ENCODE measurements at regions not wholly inside any gene's neighbourhood (a gene's known extent, or its start where the extent isn't known, plus 50 kb on each side); places are given as distances from the start of the nearest gene placed in this dataset.

- no peak for TF ChIP-seq CTCF (IDR thresholded peaks at IDR 0.05)
- Mint-ChIP-seq H3K27ac (ENCODE audit: unreplicated experiment) (no peak overlapping the region), H3K36me3 (ENCODE audit: low read depth) (no peaks in the 10 kb centered on the region), H3K27me3 (ENCODE audit: low read depth) (no peaks in the 10 kb centered on the region), H3K4me1 (ENCODE audit: low read depth) (peaks cover 24% of the 10 kb centered on the region), H3K9me3 (ENCODE audit: low read depth) (no peaks in the 10 kb centered on the region), H3K4me3 (ENCODE audit: unreplicated experiment) (no peak overlapping the region)
- no peak for DNase-seq (ENCODE audit: low spot score)
Measured at GRCh38 chrX:34716302-34716701, 59.2 kb upstream of the TMEM47 start.

- Mint-ChIP-seq H3K27me3 (ENCODE audit: low read depth) (peaks cover 2% of the 10 kb centered on the region), H3K4me1 (ENCODE audit: low read depth) (no peaks in the 10 kb centered on the region), H3K4me3 (ENCODE audit: unreplicated experiment) (no peak overlapping the region), H3K27ac (ENCODE audit: unreplicated experiment) (no peak overlapping the region), H3K9me3 (ENCODE audit: low read depth) (peaks cover 8% of the 10 kb centered on the region), H3K36me3 (ENCODE audit: low read depth) (no peaks in the 10 kb centered on the region)
- TF ChIP-seq CTCF (IDR thresholded peaks at IDR 0.05), result no peak
- DNase-seq (ENCODE audit: low spot score), result no peak
Measured at GRCh38 chrX:34734383-34734782, 77.3 kb upstream of the TMEM47 start.

- Mint-ChIP-seq H3K9me3 (ENCODE audit: low read depth) (no peaks in the 10 kb centered on the region), H3K36me3 (ENCODE audit: low read depth) (no peaks in the 10 kb centered on the region), H3K4me1 (ENCODE audit: low read depth) (no peaks in the 10 kb centered on the region), H3K27me3 (ENCODE audit: low read depth) (peaks cover 6% of the 10 kb centered on the region), H3K4me3 (ENCODE audit: unreplicated experiment) (no peak overlapping the region), H3K27ac (ENCODE audit: unreplicated experiment) (no peak overlapping the region)
- no peak for TF ChIP-seq CTCF (IDR thresholded peaks at IDR 0.05)
- DNase-seq (ENCODE audit: low spot score), result no peak
Measured at GRCh38 chrX:34744521-34744920, 87.4 kb upstream of the TMEM47 start.

- Mint-ChIP-seq H3K27me3 (ENCODE audit: low read depth) (peaks cover 2% of the 10 kb centered on the region), H3K9me3 (ENCODE audit: low read depth) (peaks cover 10% of the 10 kb centered on the region), H3K27ac (ENCODE audit: unreplicated experiment) (no peak overlapping the region), H3K4me1 (ENCODE audit: low read depth) (no peaks in the 10 kb centered on the region), H3K36me3 (ENCODE audit: low read depth) (no peaks in the 10 kb centered on the region), H3K4me3 (ENCODE audit: unreplicated experiment) (no peak overlapping the region)
- no peak for DNase-seq (ENCODE audit: low spot score)
- no peak for TF ChIP-seq CTCF (IDR thresholded peaks at IDR 0.05)
Measured at GRCh38 chrX:34749896-34750295, 92.8 kb upstream of the TMEM47 start.

GRCh38 chrX:34764852-34765361, 107.8 kb upstream of the TMEM47 start:
- Mint-ChIP-seq H3K27me3 (ENCODE audit: low read depth) (no peaks in the 10 kb centered on the region), H3K4me3 (ENCODE audit: unreplicated experiment) (no peak overlapping the region), H3K9me3 (ENCODE audit: low read depth) (peaks cover 6% of the 10 kb centered on the region), H3K36me3 (ENCODE audit: low read depth) (no peaks in the 10 kb centered on the region), H3K27ac (ENCODE audit: unreplicated experiment) (no peak overlapping the region), H3K4me1 (ENCODE audit: low read depth) (no peaks in the 10 kb centered on the region)
- no peak for DNase-seq (ENCODE audit: low spot score)
- no peak for TF ChIP-seq CTCF (IDR thresholded peaks at IDR 0.05)

Data from chondrocyte (in vitro differentiated cells).